Tibial artery (tissue), 4 donors: ENCODE measurements at regions not wholly inside any gene's neighbourhood (a gene's known extent, or its start where the extent isn't known, plus 50 kb on each side); places are given as distances from the start of the nearest gene placed in this dataset.

Experiments used
- DNase-seq, 2 donors: peaks; one replicate each; pipeline ENCODE4 v3.0.0-alpha.2; 2019
- H3K27ac ChIP-seq, 2 donors: fragments of 200-600 bp; sonication (generic) in 1 of 2; 1 replicate in 1 of 2; 2 replicates in 1 of 2; pipeline ENCODE4 v1.5.1; 2018 to 2019; ENCODE audit warnings: mild to moderate bottlenecking in 1 of 2
- H3K27me3 ChIP-seq, 2 donors: fragments of 200-600 bp; sonication (generic) in 1 of 2; one replicate each; pipeline versions ENCODE4 v1.5.1 to v1.6.0; 2016 to 2019
- H3K36me3 ChIP-seq, 3 donors: fragments of 200-600 bp; sonication (generic) in 2 of 3; one replicate each; pipeline ENCODE4 v1.5.1; 2016 to 2019; ENCODE audit warnings: mild to moderate bottlenecking in 2 of 3
- H3K4me1 ChIP-seq, 4 donors: fragments of 200-600 bp; sonication (generic) in 2 of 4; 1 replicate in 3 of 4; 2 replicates in 1 of 4; pipeline ENCODE4 v1.5.1; 2016 to 2019
- H3K4me3 ChIP-seq, 2 donors: fragments of 200-600 bp; sonication (generic) in 1 of 2; 1 replicate in 1 of 2; 2 replicates in 1 of 2; pipeline ENCODE4 v1.5.1; 2018 to 2019; ENCODE audit warnings: mild to moderate bottlenecking in 2 of 2
- H3K9me3 ChIP-seq, 3 donors: fragments of 200-600 bp; sonication (generic) in 1 of 3; one replicate each; pipeline ENCODE4 v1.5.1; 2016 to 2019
- intact Hi-C: fragments of 100-400 bp; cut with DNase I; formaldehyde crosslinking; loops from one replicate; pipeline ENCODE4 v1.15.0; 2023; ENCODE audit warnings: low total_unique reads
- TF ChIP-seq, protein P1 (sequence below), 2 experiments: fragments of 200-600 bp in 1 of 2; fragments of 450-650 bp in 1 of 2; IDR thresholded peaks; one replicate each; pipeline ENCODE4 v1.5.1; 2017 to 2019; ENCODE audit warnings: antibody characterized with exemption in 2 of 2, mild to moderate bottlenecking in 1 of 2, moderate library complexity in 1 of 2

DNA sequence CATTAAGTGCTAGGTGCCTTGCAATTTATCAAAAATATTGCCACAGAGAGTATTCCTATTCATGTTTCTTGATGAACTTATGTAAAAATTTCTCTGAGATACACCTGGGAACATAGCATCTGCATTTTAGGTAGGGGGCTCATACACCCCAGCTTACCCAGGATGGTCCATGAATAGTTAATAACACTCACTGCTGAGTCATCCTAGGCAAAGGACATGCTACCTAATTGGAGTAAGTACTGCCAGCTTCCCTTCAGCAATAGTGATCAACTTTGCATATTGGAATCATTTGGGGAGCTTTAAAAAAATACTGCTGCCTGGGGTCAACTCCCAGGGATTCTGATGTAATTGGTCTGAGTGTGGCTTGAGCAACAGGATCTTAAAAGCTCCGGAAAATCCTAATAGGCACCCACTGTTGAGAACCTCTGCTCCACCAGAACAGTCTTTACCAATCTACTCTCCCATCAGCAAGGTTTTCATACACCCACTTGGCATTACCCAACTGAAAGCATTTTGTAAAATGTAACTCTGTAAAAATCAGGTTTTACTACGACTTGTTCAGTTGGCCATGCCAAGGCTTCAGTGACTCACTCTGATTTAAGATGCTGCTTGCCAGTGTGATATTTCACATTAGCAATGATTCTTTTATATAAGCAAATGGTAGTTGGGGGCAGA is 67.2 kb upstream of the FNDC3A start:
- no peak for DNase-seq
- H3K36me3 ChIP-seq = no peaks in the 10 kb centered on the region
- H3K4me3 ChIP-seq = no peak overlapping the region
- peaks cover 0 to 12% (median 3%) of the 10 kb centered on the region in 4 donors for H3K4me1 ChIP-seq
- intact Hi-C loops = no loop called here
- TF ChIP-seq, protein P1, sequence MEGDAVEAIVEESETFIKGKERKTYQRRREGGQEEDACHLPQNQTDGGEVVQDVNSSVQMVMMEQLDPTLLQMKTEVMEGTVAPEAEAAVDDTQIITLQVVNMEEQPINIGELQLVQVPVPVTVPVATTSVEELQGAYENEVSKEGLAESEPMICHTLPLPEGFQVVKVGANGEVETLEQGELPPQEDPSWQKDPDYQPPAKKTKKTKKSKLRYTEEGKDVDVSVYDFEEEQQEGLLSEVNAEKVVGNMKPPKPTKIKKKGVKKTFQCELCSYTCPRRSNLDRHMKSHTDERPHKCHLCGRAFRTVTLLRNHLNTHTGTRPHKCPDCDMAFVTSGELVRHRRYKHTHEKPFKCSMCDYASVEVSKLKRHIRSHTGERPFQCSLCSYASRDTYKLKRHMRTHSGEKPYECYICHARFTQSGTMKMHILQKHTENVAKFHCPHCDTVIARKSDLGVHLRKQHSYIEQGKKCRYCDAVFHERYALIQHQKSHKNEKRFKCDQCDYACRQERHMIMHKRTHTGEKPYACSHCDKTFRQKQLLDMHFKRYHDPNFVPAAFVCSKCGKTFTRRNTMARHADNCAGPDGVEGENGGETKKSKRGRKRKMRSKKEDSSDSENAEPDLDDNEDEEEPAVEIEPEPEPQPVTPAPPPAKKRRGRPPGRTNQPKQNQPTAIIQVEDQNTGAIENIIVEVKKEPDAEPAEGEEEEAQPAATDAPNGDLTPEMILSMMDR (IDR thresholded peaks at IDR 0.05) = no peak
- no peaks in the 10 kb centered on the region for H3K9me3 ChIP-seq
- H3K27me3 ChIP-seq = no peaks in the 10 kb centered on the region
- H3K27ac ChIP-seq = peak overlapping the region; percentile 22 to 29

DNA sequence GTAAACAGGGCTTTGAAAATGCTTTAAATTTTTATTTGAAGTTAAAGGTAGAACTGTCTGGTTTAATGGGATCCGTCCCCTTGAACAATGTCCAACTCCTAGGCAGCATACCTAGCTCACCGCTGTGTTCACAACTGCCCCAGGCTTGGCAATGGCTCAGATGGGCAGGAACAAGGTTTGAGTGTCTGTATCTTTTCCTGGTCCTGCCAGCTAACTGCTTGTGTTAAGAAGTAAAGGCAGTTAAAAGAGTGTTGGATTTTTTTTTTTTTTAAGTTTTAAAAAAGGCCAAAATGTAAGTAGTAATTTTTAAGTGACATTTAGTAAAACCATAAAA is 66.7 kb upstream of the FNDC3A start:
- Histone ChIP-seq H3K27me3 (no peaks in the 10 kb centered on the region), H3K9me3 (no peaks in the 10 kb centered on the region), H3K27ac (peak overlapping the region; percentile 22 to 29), H3K4me1 (peaks cover 0 to 12% (median 3%) of the 10 kb centered on the region in 4 donors), H3K36me3 (no peaks in the 10 kb centered on the region), H3K4me3 (no peak overlapping the region)
- intact Hi-C loops = no loop called here
- DNase-seq = no peak
- TF ChIP-seq, protein P1 (IDR thresholded peaks at IDR 0.05) = no peak

DNA sequence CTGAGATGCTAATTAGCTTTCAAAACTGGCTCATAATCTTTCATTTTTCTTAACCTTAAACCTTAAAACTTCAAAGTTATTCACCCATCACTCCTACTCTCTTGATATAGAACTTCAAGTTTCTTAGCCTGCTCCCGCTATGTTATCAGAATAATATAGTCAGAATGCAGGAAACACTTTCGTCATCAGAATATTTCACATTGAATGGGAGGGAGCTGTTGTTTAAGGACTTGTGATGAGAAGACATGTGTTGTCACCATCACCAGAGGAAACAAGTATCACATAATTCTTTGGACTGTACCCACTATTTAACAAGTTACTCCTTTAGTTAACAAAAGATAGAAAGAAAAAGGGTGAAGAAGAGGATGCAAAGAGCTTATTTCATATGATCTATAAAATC is 65.0 kb upstream of the FNDC3A start:
- TF ChIP-seq, protein P1 (IDR thresholded peaks at IDR 0.05) = no peak
- no peaks in the 10 kb centered on the region for H3K36me3 ChIP-seq
- intact Hi-C loops = no loop called here
- H3K4me1 ChIP-seq = peaks cover 0 to 12% (median 3%) of the 10 kb centered on the region in 4 donors
- DNase-seq = no peak
- H3K27me3 ChIP-seq = no peaks in the 10 kb centered on the region
- no peak overlapping the region for H3K4me3 ChIP-seq
- H3K27ac ChIP-seq = no peak overlapping the region
- no peaks in the 10 kb centered on the region for H3K9me3 ChIP-seq

DNA sequence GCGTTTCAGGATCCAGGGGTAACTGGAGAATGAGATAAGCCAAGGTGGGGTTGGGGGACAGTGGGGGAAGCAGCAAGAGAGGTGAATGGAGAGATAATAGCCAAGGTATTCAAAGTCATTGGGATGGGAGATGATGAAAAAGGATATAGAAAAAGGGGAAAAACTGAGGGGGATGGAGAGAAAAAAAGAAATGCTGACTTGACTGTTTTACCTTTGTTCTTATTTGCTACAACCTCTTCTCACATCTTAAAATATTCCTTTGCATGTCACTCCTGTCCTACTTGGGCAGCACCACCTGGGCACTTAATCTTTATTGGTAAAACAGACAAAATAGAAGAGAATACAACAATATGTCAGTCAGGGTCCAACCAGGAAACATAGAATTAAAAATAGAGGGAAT is 56.0 kb upstream of the FNDC3A start:
- H3K36me3 ChIP-seq = no peaks in the 10 kb centered on the region
- H3K9me3 ChIP-seq = no peaks in the 10 kb centered on the region
- H3K4me1 ChIP-seq = no peaks in the 10 kb centered on the region
- H3K27ac ChIP-seq = no peak overlapping the region
- no peaks in the 10 kb centered on the region for H3K27me3 ChIP-seq
- DNase-seq = no peak
- TF ChIP-seq, protein P1 (IDR thresholded peaks at IDR 0.05) = no peak
- intact Hi-C loops = no loop called here
- H3K4me3 ChIP-seq = no peak overlapping the region

DNA sequence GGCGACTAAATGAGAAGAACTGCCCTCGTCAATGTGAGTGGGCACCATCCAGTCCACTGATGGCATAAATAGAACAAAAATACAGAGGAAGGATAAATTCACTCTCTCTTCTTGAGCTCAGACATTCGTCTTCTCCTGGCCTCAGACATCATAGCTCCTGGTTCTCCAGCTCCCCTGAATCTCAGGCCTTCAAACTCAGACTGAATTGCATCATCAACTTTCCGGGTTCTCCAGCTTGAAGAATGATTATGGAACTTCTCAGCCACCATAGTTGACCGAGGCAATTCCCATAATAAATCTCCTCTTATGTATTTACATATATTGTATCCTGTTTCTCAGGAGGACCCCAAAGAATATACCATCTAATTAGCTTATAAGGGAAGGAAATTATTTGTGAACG is 55.0 kb upstream of the FNDC3A start:
- no peaks in the 10 kb centered on the region for H3K9me3 ChIP-seq
- intact Hi-C loops = no loop called here
- TF ChIP-seq, protein P1 (IDR thresholded peaks at IDR 0.05) = no peak

DNA sequence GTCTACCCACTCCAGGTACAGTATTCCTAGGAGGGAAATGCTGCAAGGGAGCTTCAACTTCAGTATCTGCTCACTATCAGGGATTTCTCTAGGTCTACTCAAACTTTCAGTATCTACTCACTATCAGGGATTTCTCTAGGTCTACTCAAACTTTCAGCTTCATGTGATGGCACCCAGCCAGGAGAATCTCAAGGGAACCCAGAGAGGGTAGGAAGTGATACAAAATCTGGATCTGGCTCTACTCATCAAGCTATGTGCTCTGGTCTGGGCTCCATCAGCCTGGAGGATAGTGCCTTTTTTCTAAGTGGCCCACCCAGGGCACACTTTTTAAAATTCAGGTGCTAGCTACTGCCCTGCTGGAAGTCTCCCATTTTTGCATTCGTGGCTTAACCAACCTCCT is 52.3 kb upstream of the FNDC3A start:
- Histone ChIP-seq H3K36me3 (no peaks in the 10 kb centered on the region), H3K27me3 (no peaks in the 10 kb centered on the region), H3K4me3 (no peak overlapping the region), H3K4me1 (no peaks in the 10 kb centered on the region), H3K27ac (no peak overlapping the region), H3K9me3 (no peaks in the 10 kb centered on the region)
- TF ChIP-seq, protein P1 (IDR thresholded peaks at IDR 0.05) = no peak
- DNase-seq = no peak
- intact Hi-C loops = no loop called here

More for the DNA sequence above, 55.0 kb upstream of the FNDC3A start:
- H3K4me1 ChIP-seq = no peaks in the 10 kb centered on the region
- no peak overlapping the region for H3K27ac ChIP-seq
- no peaks in the 10 kb centered on the region for H3K27me3 ChIP-seq
- H3K36me3 ChIP-seq = no peaks in the 10 kb centered on the region
- DNase-seq = no peak
- no peak overlapping the region for H3K4me3 ChIP-seq
